GM21360 (cell line): ENCODE measurements at regions not wholly inside any gene's neighbourhood (a gene's known extent, or its start where the extent isn't known, plus 50 kb on each side); places are given as distances from the start of the nearest gene placed in this dataset.
A peak's percentile ranks its signal among the peaks of the same experiment; 100 is the strongest.

ENCODE experiments used
- ATAC-seq: cut with Tn5 transposase; IDR thresholded peaks from one replicate; pipeline ENCODE4 v1.9.1; 2021; ENCODE audit warnings: mild to moderate bottlenecking, moderate library complexity; ENCODE audit not compliant: unreplicated experiment

GRCh38 chr6:163984124-163984936 is 569.8 kb downstream of the QKI start:
- peak; percentile 58 for ATAC-seq

- no peak for ATAC-seq
Measured at GRCh38 chr6:163983679-163984078, 569.2 kb downstream of the QKI start.

GRCh38 chr6:163974322-163974721 is 559.8 kb downstream of the QKI start:
- no peak for ATAC-seq

- no peak for ATAC-seq
Measured at GRCh38 chr6:163971841-163972838, 557.6 kb downstream of the QKI start.

- no peak for ATAC-seq
Measured at GRCh38 chr6:163970846-163971564, 556.5 kb downstream of the QKI start.

- no peak for ATAC-seq
Measured at GRCh38 chr6:163965426-163966348, 551.2 kb downstream of the QKI start.

- no peak for ATAC-seq
Measured at GRCh38 chr6:163964789-163965188, 550.3 kb downstream of the QKI start.

GRCh38 chr6:163963205-163964120 is 548.9 kb downstream of the QKI start:
- no peak for ATAC-seq

- ATAC-seq = no peak
Measured at GRCh38 chr6:163962627-163963117, 548.2 kb downstream of the QKI start.

- no peak for ATAC-seq
Measured at GRCh38 chr6:163960128-163960527, 545.6 kb downstream of the QKI start.

GRCh38 chr6:163958646-163959045 is 544.1 kb downstream of the QKI start:
- no peak for ATAC-seq

GRCh38 chr6:163956571-163957407 is 542.3 kb downstream of the QKI start:
- peak; percentile 96 for ATAC-seq

- ATAC-seq = no peak
Measured at GRCh38 chr6:163955756-163956155, 541.2 kb downstream of the QKI start.

GRCh38 chr6:163955096-163955495 is 540.6 kb downstream of the QKI start:
- no peak for ATAC-seq

- no peak for ATAC-seq
Measured at GRCh38 chr6:163954088-163954775, 539.7 kb downstream of the QKI start.

- ATAC-seq = no peak
Measured at GRCh38 chr6:163952005-163952404, 537.5 kb downstream of the QKI start.

- ATAC-seq = no peak
Measured at GRCh38 chr6:163951326-163951725, 536.8 kb downstream of the QKI start.
